NCI-H2029 treated with DMSO at 0.1 percent for 48 hours (cell line): ENCODE measurements at regions not wholly inside any gene's neighbourhood (a gene's known extent, or its start where the extent isn't known, plus 50 kb on each side); places are given as distances from the start of the nearest gene placed in this dataset.
"Not testable (repeated sequence)": the region's sequence is repeated elsewhere in the genome, so short reads cannot be mapped to it uniquely, and the experiment has no call there.

Experiments
- DNase-seq: peaks from one replicate; lab custom pipeline; 2025; lab: John Stamatoyannopoulos, UW

- no peak for DNase-seq
Measured at GRCh38 chr9:135173066-135173465, 85.6 kb downstream of the OLFM1 start.

GRCh38 chr9:135174248-135174647 lies 86.8 kb downstream of the OLFM1 start:
- DNase-seq = no peak

GRCh38 chr9:135174981-135175380 lies 87.5 kb downstream of the OLFM1 start:
- no peak for DNase-seq

- no peak for DNase-seq
Measured at GRCh38 chr9:135176284-135176683, 88.8 kb downstream of the OLFM1 start.

GRCh38 chr9:135177562-135177961 lies 90.1 kb downstream of the OLFM1 start:
- DNase-seq = not testable (repeated sequence)

DNA sequence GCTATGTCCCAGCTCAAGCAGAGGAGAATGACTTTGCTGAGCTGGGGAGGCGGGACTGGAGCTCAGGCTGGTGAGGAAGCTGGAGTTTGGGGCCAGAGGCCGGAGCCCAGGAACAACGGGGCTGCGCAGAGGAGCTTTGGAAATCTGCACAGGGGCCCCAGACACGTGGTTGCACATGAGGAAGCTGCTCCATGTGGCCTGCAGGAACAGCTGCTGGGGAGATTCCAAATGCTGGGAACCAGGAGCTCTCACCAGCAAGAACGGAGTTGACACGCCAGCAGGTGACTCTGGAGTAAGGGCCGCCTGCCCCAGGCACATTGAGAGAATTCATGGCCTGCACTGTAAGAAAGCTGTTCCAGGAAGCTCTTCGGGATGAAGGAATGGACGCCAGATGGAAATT lies 91.0 kb downstream of the OLFM1 start:
- DNase-seq = no peak

DNA sequence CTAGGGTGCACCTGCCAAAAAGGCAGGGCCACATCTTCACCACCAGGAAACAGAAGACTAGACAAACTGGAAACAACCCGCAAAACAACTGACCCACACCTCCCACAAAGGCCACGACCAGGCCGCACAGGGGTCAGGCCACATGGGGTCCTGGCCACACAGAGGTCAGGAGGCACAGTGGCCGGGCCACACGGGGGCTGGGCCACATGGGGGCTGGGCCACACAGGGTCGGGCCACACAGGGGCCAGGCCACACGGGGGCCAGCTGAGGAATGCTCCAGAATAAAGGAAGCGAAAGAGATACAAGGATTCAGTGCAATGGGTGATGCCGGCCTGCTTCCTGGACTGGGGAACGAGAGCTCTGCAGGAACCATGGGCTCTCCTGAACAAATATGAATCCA lies 91.6 kb downstream of the OLFM1 start:
- no peak for DNase-seq

GRCh38 chr9:135179976-135180375 lies 92.5 kb downstream of the OLFM1 start:
- DNase-seq = no peak

DNA sequence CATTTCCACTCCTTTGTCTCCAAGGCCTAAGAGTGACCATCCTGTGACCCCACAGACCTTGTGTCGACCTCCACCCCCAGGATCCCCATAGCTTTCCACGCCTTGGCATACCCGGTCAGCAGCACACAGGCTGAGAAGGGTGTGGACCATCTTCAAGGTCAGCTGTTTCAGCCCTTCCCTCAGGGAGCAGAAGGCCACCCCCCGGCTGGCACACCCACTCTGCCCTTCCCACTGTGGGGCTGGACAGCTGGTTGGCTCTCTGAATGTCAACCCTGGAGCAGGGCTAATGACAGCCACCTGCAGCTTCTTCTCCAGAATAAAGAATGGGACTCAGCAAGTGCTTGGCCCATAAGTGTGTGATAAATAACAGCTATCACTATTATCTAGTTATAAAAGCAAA lies 93.1 kb downstream of the OLFM1 start:
- DNase-seq = no peak

DNA sequence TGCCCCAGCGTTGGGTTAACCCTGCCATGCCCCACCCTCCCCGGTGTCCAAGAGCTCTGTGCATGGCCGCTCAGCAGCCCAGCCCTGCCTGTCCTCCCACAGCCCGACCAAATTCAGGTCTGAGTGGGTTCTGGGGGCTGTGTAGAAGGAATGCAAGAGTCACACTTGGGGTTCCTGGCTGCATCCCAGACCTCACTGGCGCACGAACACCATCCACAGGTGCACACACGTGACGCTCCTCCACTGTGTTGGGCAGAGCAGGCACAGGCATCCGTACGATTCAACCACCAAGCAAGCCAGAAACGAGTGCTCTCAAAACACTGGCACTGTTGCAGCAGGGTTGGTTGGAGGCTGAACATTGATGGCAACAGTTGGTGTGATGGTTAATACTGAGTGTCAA lies 93.9 kb downstream of the OLFM1 start:
- DNase-seq = no peak

DNA sequence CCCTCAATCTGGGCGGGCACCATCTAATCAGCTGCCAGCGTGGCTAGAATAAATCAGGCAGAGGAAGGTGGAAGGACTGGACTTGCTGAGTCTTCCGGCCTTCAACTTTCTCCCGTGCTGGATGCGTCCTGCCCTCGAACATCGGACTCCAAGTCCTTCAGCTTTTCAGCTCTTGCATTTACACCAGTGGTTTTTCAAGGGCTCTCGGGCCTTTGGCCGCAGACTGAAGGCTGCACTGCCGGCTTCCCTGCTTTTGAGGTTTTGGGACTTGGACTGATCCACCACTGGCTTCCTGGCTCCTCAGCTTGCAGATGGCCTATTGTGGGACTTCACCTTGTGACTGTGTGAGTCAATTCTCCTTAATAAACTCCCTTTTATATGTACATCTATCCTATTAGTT lies 94.4 kb downstream of the OLFM1 start:
- DNase-seq = not testable (repeated sequence)

DNA sequence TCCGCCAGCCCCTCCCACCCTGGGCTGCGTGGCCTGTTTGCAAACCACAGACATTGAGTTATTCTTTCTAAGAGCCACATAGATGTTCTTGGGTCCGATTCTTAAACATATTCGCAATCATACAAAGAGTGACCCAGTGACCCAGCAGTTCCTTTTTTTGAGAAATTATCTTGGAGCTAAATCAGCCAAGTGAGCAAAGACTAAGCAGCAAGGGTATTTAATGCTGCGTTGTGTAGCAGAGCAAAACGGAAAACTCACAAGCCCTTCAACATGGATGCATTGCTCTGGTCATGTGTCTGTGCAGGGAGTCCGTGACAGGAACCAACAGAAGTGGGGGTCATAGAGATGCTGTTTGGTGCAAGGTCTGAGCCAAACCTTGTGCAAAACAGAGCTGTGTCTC lies 95.6 kb downstream of the OLFM1 start:
- DNase-seq = no peak

DNA sequence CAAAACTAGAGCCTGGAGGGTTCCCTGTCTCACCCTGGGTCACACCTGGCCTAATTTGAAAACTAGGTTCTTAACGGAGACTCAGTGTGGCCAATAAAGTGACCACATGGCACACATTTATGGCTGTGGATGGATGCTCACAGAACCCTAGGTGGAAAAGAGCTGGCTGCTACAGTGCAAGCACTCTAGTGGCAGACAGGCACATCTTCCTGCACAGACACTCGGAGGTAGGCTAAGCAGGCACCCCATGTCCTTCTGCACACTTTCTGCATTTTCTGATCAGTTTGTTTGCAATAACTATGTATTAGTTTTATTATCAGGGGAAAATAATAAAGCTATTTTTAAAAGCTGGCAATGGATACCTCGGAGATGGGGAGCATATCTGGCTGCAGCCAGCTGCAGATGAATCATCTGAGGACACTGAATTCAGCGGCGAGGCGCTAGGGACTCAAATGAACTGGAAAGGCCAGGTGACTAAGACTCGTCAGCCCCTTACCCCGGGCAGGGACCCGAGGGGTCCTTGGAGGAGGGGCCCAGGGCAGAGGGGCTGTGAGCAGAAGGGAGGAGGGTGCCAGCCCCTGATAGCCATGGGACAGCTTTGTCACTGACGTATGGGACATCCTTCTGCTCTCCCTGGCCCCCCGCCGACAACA lies 96.2 kb downstream of the OLFM1 start:
- no peak for DNase-seq

GRCh38 chr9:135184181-135185053 lies 96.9 kb downstream of the OLFM1 start:
- no peak for DNase-seq

- no peak for DNase-seq
Measured at GRCh38 chr9:135185060-135185459, 97.6 kb downstream of the OLFM1 start.

- DNase-seq = no peak
Measured at GRCh38 chr9:135186248-135187164, 99.0 kb downstream of the OLFM1 start.

- no peak for DNase-seq
Measured at GRCh38 chr9:135187365-135187764, 99.9 kb downstream of the OLFM1 start.

DNA sequence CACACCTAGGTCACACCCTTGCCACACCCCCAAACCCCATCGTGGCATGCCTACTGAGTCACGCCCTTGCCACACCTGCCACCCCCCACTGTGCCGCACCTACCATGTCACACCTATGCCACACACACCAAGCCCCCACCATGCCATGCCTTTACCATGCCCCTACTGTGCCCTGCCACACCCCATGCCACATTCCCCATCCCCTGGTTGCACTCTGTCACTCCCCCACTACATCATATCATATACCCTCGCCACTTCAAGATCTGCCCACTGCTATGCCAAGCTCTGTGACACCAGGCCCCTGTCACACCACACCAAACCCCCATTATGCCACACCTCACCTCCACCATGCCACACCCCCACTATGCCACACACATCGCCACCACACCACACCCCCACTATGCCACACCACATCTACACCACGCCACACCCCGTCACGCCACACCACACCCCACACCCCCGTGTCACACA lies 101.2 kb downstream of the OLFM1 start:
- no peak for DNase-seq

DNA sequence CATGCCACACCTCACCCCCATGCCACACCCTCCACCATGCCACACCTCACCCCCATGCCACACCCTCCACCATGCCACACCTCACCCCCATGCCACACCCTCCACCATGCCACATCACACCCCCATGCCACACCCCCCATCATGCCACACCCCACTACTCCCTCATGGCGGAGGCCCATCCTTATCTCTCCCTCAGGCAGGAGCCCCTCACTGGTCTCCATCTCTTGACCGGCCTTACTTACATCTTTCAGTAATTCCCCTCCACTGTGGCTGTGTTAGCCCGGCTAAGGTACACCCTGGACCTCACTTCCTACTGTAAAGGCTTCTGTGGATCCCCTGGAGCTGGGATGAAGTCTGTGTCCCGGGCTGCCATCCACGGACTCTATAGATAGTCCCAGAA lies 102.0 kb downstream of the OLFM1 start:
- no peak for DNase-seq

DNA sequence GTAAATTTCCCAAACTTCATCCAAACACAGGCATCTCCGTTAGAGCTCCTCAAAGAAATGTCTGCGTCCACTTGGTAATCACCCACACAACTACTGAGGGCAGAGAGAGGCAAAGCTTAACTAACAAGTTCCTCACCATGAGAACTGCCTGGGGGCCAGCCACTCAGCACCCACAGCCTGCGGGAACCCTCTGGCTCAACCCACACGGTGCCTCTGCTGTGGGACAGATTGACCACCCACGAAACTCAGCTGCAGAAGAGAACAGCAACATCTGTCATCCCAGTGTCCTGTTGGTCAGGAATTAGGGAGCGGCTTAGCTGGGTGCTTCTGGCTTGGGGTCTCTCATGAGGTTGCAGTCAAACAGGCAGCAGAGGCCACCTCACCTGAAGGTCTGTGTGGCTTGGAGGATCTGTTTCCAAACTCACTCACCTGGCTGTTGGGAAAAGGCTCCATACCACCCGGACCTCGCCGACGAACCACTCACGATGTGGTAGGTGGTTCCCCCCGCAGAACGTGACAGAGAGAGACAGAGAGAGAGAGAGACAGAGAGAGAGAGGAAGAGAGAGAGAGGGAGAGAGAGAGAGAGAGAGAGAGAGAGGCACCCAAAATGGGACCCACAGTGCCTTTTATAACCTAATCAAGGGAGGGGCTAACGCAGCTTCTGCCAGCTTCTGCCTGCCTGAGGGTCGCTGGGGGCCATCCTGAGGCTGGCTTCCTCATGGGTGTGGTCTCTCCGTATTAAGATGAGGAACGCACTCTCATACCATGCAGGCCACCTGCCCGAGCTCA lies 103.5 kb downstream of the OLFM1 start:
- no peak for DNase-seq

DNA sequence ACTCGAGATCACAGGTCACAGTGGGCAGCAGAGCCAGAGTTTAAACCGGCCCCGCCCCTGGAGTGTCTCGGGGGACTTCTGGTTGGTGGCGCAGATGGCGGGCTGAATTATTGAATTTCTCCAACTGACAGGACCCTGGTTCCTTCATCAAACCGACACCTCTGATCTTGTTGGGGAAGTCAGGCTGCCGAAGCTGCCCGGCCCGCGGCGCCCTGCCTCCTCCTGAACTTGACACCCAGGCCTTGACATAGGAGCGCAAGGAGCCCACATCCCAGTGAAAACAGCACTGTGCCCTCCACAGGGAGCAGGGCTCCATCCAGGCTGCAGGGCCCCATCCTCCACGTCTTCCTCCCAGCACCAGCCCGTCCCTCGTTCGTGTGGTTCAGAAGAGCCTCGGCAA lies 105.2 kb downstream of the OLFM1 start:
- no peak for DNase-seq

DNA sequence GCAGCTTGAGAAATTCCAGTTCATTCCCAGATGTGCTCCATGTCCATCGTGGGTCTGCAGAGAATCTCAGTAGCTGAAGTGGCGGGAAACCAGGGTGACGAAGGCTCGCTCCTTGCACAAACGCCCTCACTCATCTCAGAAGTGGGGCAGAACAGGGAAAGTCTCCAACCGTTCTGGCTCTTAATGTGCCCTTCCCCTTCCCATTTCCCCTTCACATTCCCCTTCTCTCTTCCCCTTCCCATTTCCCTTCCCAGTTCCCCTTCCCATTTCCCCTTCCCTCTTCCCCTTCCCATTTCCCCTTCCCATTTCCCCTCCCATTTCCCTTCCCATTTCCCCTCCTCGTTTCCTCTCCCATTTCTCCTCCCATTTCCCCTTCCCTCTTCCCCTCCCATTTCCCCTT lies 108.5 kb downstream of the OLFM1 start:
- not testable (repeated sequence) for DNase-seq
